Lower leg skin (tissue), 4 donors: ENCODE measurements at regions not wholly inside any gene's neighbourhood (a gene's known extent, or its start where the extent isn't known, plus 50 kb on each side); places are given as distances from the start of the nearest gene placed in this dataset.
"Not testable (repeated sequence)": the region's sequence is repeated elsewhere in the genome, so short reads cannot be mapped to it uniquely, and the experiment has no call there.

Experiments
- DNase-seq, 2 donors: peaks; one replicate each; pipeline ENCODE4 v3.0.0-alpha.2; 2019; ENCODE audit warnings: low spot score in 2 of 2
- H3K4me3 ChIP-seq: fragments of 200-600 bp; sonication (generic); 2 replicates; pipeline ENCODE4 v1.5.1; 2017; ENCODE audit warnings: mild to moderate bottlenecking, low read depth; ENCODE audit not compliant: poor library complexity, severe bottlenecking
- POLR2A ChIP-seq, 2 donors: fragments of 450-650 bp; IDR thresholded peaks; one replicate each; pipeline ENCODE4 v1.6.1; 2016 to 2017; ENCODE audit warnings: antibody characterized with exemption in 2 of 2, mild to moderate bottlenecking in 1 of 2, moderate library complexity in 1 of 2
- WGBS, 2 donors: methylation state at CpG; one replicate each; pipeline ENCODE4 v1.1.5; 2018; 5-methylcytosine and 5-hydroxymethylcytosine counted together
- intact Hi-C: fragments of 100-400 bp; cut with DNase I; formaldehyde crosslinking; loops from one replicate; pipeline ENCODE4 v1.15.0; 2023; ENCODE audit warnings: low total_unique reads
- TF ChIP-seq, protein P1 (sequence below), 3 donors: fragments of 450-650 bp; IDR thresholded peaks; one replicate each; pipeline ENCODE4 v1.5.1; 2016; ENCODE audit warnings: antibody characterized with exemption in 3 of 3, mild to moderate bottlenecking in 3 of 3, moderate library complexity in 2 of 3

DNA sequence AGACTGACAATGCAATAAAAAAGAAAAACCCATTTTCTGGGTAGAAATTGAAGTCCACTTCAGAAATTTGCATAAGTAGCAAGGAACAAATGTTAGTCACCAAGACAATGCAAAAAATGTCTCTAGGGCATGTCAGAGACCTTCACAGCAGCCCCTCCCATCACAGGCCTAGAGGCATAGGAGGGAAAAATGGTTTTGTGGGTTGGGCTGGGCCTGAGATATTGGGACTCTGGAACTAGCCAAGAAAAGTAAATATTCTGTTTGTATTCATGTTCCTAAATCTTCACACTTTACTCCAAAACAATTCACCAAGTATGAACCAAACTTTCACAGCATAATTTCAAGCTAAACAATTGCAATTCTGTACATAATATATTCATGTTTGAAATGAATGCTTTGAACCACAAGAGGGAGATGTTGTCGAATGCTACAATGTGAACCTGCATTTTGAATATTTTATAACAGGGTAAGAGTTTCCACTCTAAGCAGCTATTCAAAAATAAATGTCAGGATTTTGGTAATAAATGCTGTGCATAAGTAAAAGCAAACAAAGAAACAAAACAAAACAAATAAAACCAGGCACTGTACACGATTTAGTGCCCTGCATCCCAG is 429.2 kb downstream of the OTOL1 start:
- DNase-seq: no peak
- WGBS, 2 donors: 81 to 84% methylated on average over 2 of the region's 2 CpGs
- TF ChIP-seq POLR2A (IDR thresholded peaks at IDR 0.05): no peak
- TF ChIP-seq, protein P1, sequence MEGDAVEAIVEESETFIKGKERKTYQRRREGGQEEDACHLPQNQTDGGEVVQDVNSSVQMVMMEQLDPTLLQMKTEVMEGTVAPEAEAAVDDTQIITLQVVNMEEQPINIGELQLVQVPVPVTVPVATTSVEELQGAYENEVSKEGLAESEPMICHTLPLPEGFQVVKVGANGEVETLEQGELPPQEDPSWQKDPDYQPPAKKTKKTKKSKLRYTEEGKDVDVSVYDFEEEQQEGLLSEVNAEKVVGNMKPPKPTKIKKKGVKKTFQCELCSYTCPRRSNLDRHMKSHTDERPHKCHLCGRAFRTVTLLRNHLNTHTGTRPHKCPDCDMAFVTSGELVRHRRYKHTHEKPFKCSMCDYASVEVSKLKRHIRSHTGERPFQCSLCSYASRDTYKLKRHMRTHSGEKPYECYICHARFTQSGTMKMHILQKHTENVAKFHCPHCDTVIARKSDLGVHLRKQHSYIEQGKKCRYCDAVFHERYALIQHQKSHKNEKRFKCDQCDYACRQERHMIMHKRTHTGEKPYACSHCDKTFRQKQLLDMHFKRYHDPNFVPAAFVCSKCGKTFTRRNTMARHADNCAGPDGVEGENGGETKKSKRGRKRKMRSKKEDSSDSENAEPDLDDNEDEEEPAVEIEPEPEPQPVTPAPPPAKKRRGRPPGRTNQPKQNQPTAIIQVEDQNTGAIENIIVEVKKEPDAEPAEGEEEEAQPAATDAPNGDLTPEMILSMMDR (IDR thresholded peaks at IDR 0.05): no peak
- H3K4me3 ChIP-seq: no peak overlapping the region
- intact Hi-C loops: no loop called here

DNA sequence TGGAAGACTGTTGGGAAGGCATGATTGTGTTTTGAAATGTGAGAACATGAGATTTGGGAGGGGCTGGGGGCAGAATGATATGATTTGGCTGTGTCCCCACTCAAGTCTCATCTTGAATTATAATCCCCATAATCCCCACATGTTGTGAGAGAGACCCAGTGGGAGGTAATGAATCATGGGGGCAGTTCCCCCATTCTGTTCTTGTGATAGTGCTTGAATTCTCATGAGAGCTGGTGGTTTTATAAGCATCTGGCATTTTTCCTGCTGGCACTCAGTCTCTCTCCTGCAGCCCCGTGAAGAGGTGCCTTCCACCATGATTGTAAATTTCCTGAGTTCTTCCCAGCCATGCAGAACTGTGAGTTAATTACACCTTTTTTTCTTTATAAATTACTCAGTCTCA is 430.5 kb downstream of the OTOL1 start:
- 32 to 53% methylated on average over 1 of the region's 1 CpG for WGBS, 2 donors
- intact Hi-C loops: no loop called here
- DNase-seq: no peak

DNA sequence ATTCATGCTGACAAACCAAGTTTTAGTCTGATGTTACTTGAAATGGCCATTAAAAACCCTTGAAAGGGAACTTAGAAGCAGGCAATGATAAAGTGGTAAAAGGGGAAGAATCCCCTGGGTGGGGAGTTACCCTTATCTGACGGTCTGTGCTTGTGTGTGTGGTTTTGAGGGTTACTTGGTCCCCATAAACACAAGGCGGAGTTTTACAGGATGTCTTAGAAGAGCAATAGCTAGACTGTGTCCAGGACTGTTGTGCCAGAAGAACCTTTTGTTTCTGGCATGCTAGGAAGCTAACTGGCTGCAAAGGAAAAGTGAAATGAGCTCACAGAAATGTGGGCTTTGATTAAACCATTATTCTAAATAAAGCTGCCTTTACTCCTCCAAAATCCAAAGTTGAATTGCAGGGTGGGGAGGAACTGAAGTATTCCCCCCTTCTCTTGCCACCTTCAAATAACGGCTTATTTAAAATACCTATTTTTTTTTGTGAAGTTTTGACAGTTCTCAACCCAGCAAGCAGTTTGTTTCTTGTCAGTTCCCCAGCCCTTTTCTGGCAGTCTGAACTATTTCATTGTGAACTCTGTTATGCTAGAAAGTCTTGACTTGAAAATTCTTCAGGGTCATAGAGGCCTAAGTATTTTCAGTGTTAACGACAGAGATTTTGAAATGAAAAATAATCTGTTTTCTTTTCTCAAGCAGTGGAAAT is 443.5 kb downstream of the OTOL1 start:
- TF ChIP-seq, protein P1 (IDR thresholded peaks at IDR 0.05): no peak
- TF ChIP-seq POLR2A (IDR thresholded peaks at IDR 0.05): no peak
- no peak overlapping the region for H3K4me3 ChIP-seq
- intact Hi-C loops: no loop called here
- WGBS, 2 donors: 40% methylated on average over 4 of the region's 4 CpGs
- no peak for DNase-seq

More for the DNA sequence above, 430.5 kb downstream of the OTOL1 start:
- H3K4me3 ChIP-seq: no peak overlapping the region
- TF ChIP-seq POLR2A (IDR thresholded peaks at IDR 0.05): no peak
- TF ChIP-seq, protein P1 (IDR thresholded peaks at IDR 0.05): no peak

DNA sequence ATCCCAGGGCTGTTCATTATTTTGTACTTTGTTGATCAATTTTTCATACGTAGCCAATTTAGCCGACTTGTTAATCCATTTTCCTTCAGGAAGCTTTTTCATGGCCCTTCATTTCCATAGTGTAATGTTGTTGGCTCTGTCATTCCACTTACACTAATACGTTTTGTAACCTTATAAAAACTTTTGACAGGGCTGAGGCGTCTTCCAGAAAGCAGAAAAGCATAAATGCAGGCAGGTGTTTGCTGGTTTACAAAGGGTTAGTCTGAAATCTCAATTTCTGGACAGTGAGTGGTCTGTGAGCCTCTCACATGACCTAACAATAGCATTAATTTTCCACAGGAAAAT is 444.0 kb downstream of the OTOL1 start:
- intact Hi-C loops: no loop called here
- no peak for DNase-seq
- WGBS, 2 donors: 52 to 54% methylated on average over 4 of the region's 4 CpGs
- no peak overlapping the region for H3K4me3 ChIP-seq
- TF ChIP-seq, protein P1 (IDR thresholded peaks at IDR 0.05): no peak
- no peak for TF ChIP-seq POLR2A (IDR thresholded peaks at IDR 0.05)

DNA sequence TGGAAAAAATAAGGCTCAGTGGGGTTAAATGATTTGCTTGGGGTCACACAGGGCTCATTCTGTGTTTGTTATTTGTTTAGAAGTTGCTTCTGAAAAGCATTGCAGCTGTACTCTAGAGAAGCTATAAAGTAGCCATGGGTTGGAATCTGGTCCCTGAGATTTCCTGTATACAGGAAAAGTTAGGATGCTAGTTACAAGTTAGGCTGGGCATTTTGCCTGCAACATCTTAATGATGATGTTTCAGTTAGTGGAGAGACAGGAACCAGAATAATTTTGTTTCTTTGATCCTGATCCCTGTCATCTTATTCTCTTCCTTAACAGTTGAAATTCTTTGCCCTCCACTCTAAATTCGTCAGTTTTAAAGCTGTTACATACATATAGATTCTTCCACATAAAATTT is 445.3 kb downstream of the OTOL1 start:
- no peak overlapping the region for H3K4me3 ChIP-seq
- 55 to 68% methylated on average over 1 of the region's 1 CpG for WGBS, 2 donors
- no peak for TF ChIP-seq POLR2A (IDR thresholded peaks at IDR 0.05)
- TF ChIP-seq, protein P1 (IDR thresholded peaks at IDR 0.05): no peak
- DNase-seq: no peak
- intact Hi-C loops: no loop called here

DNA sequence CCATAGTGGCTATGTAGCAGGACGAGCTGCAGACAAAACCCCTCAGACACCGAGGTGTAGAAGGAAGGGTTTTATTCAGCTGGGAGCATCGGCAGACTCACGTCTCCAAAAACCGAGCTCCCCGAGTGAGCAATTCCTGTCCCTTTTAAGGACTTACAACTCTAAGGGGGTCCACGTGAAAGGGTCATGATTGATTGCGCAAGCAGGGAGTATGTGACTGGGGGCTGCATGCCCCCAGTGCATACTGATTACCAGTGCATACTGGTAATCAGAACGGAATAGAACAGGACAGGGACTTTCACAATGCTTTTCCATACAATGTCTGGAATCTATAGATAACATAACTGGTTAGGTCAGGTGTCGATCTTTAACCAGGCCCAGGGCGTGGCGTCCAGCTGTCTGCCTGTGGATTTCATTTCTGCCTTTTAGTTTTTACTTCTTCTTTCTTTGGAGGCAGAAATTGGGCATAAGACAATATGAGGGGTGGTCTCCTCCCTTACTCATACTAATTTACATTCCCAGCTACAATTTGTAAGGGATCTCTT is 447.3 kb downstream of the OTOL1 start:
- WGBS, 2 donors: 89 to 90% methylated on average over 12 of the region's 12 CpGs
- H3K4me3 ChIP-seq, intact Hi-C loops, DNase-seq: not testable (repeated sequence)
